Transverse colon (tissue), 4 donors: ENCODE measurements at regions not wholly inside any gene's neighbourhood (a gene's known extent, or its start where the extent isn't known, plus 50 kb on each side); places are given as distances from the start of the nearest gene placed in this dataset.

Experiments used
- DNase-seq: peaks from one replicate; pipeline ENCODE4 v3.0.0-alpha.2; 2019
- H3K27ac ChIP-seq, 4 donors: fragments of 200-600 bp; sonication (generic); 2 replicates each; pipeline ENCODE4 v1.5.1; 2016 to 2018; ENCODE audit warnings: inconsistent platforms in 4 of 4
- H3K27me3 ChIP-seq: fragments of 200-600 bp; sonication (generic); 2 replicates; pipeline ENCODE4 v1.5.1; 2017; ENCODE audit warnings: inconsistent platforms
- H3K36me3 ChIP-seq, 4 donors: fragments of 200-600 bp; sonication (generic); 2 replicates each; pipeline ENCODE4 v1.5.1; 2017 to 2019; ENCODE audit warnings: inconsistent platforms in 4 of 4
- H3K4me1 ChIP-seq, 4 donors: fragments of 200-600 bp; sonication (generic); 2 replicates each; pipeline ENCODE4 v1.5.1; 2017 to 2020; ENCODE audit warnings: inconsistent platforms in 4 of 4
- H3K4me3 ChIP-seq, 4 donors: fragments of 200-600 bp; sonication (generic); 1 replicate in 1 of 4; 2 replicates in 3 of 4; pipeline versions ENCODE4 v1.5.1 to v1.6.1; 2017 to 2019; ENCODE audit warnings: inconsistent platforms in 4 of 4
- H3K9me3 ChIP-seq, 2 donors: fragments of 200-600 bp; sonication (generic); 2 replicates each; pipeline ENCODE4 v1.5.1; 2017 to 2019; ENCODE audit warnings: inconsistent platforms in 2 of 2
- CTCF ChIP-seq, 5 experiments: fragments of 200-600 bp in 3 of 5; fragments of 450-650 bp in 2 of 5; sonication (generic) in 3 of 5; IDR thresholded peaks; 1 replicate in 2 of 5; 2 replicates in 3 of 5; pipeline ENCODE4 v1.5.1; 2016 to 2017; ENCODE audit warnings: antibody characterized with exemption in 5 of 5, inconsistent platforms in 3 of 5, mild to moderate bottlenecking in 2 of 5, moderate library complexity in 1 of 5
- EP300 ChIP-seq: sonication (generic); formaldehyde crosslinking; IDR thresholded peaks from one replicate; pipeline ENCODE4 v1.6.1; 2017; ENCODE audit warnings: antibody characterized with exemption, low read depth
- POLR2A ChIP-seq: fragments of 450-650 bp; IDR thresholded peaks from one replicate; pipeline ENCODE4 v1.6.1; 2016; ENCODE audit warnings: antibody characterized with exemption, mild to moderate bottlenecking, moderate library complexity
- POLR2AphosphoS5 ChIP-seq, 3 donors: sonication (generic); formaldehyde crosslinking; IDR thresholded peaks; one replicate each; pipeline ENCODE4 v1.6.1; 2016; ENCODE audit warnings: antibody characterized with exemption in 3 of 3
- WGBS, 2 donors: methylation state at CpG; one replicate each; pipeline ENCODE4 v1.1.5; 2018; ENCODE audit warnings: low coverage in 1 of 2; 5-methylcytosine and 5-hydroxymethylcytosine counted together
- in situ Hi-C, 4 donors: fragments of 200-750 bp; cut with MboI; loops; one replicate each; pipeline versions ENCODE4 v1.15.0 to v1.15.1; 2017; ENCODE audit warnings: low sequenced_read_pairs in 3 of 4, low pct_ligation_motif_present in 1 of 4, low pct_unique_long_range_greater_than_20kb in 1 of 4
- intact Hi-C: fragments of 100-400 bp; cut with DNase I; formaldehyde crosslinking; loops from one replicate; pipeline ENCODE4 v1.15.1; 2023; ENCODE audit warnings: low total_unique reads

GRCh38 chr15:96448923-96449322 is 118.4 kb downstream of the NR2F2 start:
- Histone ChIP-seq H3K4me3 (no peak overlapping the region), H3K27me3 (no peaks in the 10 kb centered on the region), H3K36me3 (no peaks in the 10 kb centered on the region), H3K27ac (no peak overlapping the region), H3K4me1 (no peaks in the 10 kb centered on the region), H3K9me3 (no peaks in the 10 kb centered on the region)
- DNase-seq = no peak
- 47 to 60% methylated on average over 7 of the region's 7 CpGs for WGBS, 2 donors
- TF ChIP-seq POLR2AphosphoS5 (IDR thresholded peaks at IDR 0.05) = no peak
- intact Hi-C loops = no loop called here
- in situ Hi-C loops = no loop called here

GRCh38 chr15:96457841-96458240 is 127.3 kb downstream of the NR2F2 start:
- Histone ChIP-seq H3K4me3 (no peak overlapping the region), H3K36me3 (no peaks in the 10 kb centered on the region), H3K4me1 (no peaks in the 10 kb centered on the region), H3K9me3 (no peaks in the 10 kb centered on the region), H3K27me3 (no peaks in the 10 kb centered on the region), H3K27ac (no peak overlapping the region)
- in situ Hi-C loops = no loop called here
- WGBS, 2 donors = 71 to 86% methylated on average over 3 of the region's 3 CpGs
- TF ChIP-seq CTCF (IDR thresholded peaks at IDR 0.05) (no peak), POLR2A (no peak)
- no peak for DNase-seq
- intact Hi-C loops = no loop called here

GRCh38 chr15:96460106-96460505 is 129.6 kb downstream of the NR2F2 start:
- WGBS, 2 donors = 75 to 83% methylated on average over 1 of the region's 1 CpG
- Histone ChIP-seq H3K9me3 (no peaks in the 10 kb centered on the region), H3K4me1 (no peaks in the 10 kb centered on the region), H3K36me3 (no peaks in the 10 kb centered on the region), H3K4me3 (no peak overlapping the region), H3K27ac (no peak overlapping the region), H3K27me3 (no peaks in the 10 kb centered on the region)
- in situ Hi-C loops (no loop called here), intact Hi-C loops (no loop called here)
- DNase-seq = no peak
- TF ChIP-seq POLR2A = no peak
- TF ChIP-seq EP300 = no peak
- TF ChIP-seq CTCF (IDR thresholded peaks at IDR 0.05) = no peak
- no peak for TF ChIP-seq POLR2AphosphoS5 (IDR thresholded peaks at IDR 0.05)

GRCh38 chr15:96462768-96463750 is 132.6 kb downstream of the NR2F2 start:
- H3K36me3 ChIP-seq = no peaks in the 10 kb centered on the region
- H3K4me1 ChIP-seq = no peaks in the 10 kb centered on the region
- no peaks in the 10 kb centered on the region for H3K9me3 ChIP-seq
- intact Hi-C loops (no loop called here), in situ Hi-C loops (no loop called here)
- no peak for DNase-seq
- TF ChIP-seq POLR2A (no peak), CTCF (IDR thresholded peaks at IDR 0.05) (no peak), EP300 (no peak), POLR2AphosphoS5 (IDR thresholded peaks at IDR 0.05) (no peak)
- WGBS, 2 donors = 78% methylated on average over 17 to 21 of the region's 21 CpGs
- peaks cover 5% of the 10 kb centered on the region for H3K27me3 ChIP-seq
- no peak overlapping the region for H3K4me3 ChIP-seq
- no peak overlapping the region for H3K27ac ChIP-seq
